Activated CD8-positive, alpha-beta memory T cell treated with anti-CD3 and anti-CD28 coated beads, Interleukin-2, amount 50 U/mL, for 48 hours (primary cell): ENCODE measurements at regions not wholly inside any gene's neighbourhood (a gene's known extent, or its start where the extent isn't known, plus 50 kb on each side); places are given as distances from the start of the nearest gene placed in this dataset.
"Not testable (repeated sequence)": the region's sequence is repeated elsewhere in the genome, so short reads cannot be mapped to it uniquely, and the experiment has no call there.

Experiments
- DNase-seq: peaks from one replicate; pipeline ENCODE4 v3.0.0-alpha.2; 2020

- DNase-seq = no peak
These were observed 602.8 kb upstream of the DIPK2B start for GRCh38 chrX:45803383-45803921.

GRCh38 chrX:45801554-45801953, 600.9 kb upstream of the DIPK2B start:
- no peak for DNase-seq

GRCh38 chrX:45800746-45801453, 600.2 kb upstream of the DIPK2B start:
- not testable (repeated sequence) for DNase-seq

GRCh38 chrX:45799576-45799975, 598.9 kb upstream of the DIPK2B start:
- DNase-seq = no peak

- DNase-seq = no peak
These were observed 594.9 kb upstream of the DIPK2B start for GRCh38 chrX:45795546-45795945.

GRCh38 chrX:45794995-45795337, 594.3 kb upstream of the DIPK2B start:
- no peak for DNase-seq

GRCh38 chrX:45794323-45794994, 593.8 kb upstream of the DIPK2B start:
- DNase-seq = no peak

- DNase-seq = no peak
These were observed 588.3 kb upstream of the DIPK2B start for GRCh38 chrX:45788941-45789348.

GRCh38 chrX:45788315-45788714, 587.6 kb upstream of the DIPK2B start:
- no peak for DNase-seq

GRCh38 chrX:45784590-45784989, 583.9 kb upstream of the DIPK2B start:
- no peak for DNase-seq

- no peak for DNase-seq
These were observed 582.3 kb upstream of the DIPK2B start for GRCh38 chrX:45783002-45783401.

GRCh38 chrX:45781901-45782553, 581.4 kb upstream of the DIPK2B start:
- no peak for DNase-seq

GRCh38 chrX:45778616-45779015, 577.9 kb upstream of the DIPK2B start:
- DNase-seq = no peak

- no peak for DNase-seq
These were observed 576.7 kb upstream of the DIPK2B start for GRCh38 chrX:45777366-45777765.

GRCh38 chrX:45775468-45775867, 574.8 kb upstream of the DIPK2B start:
- DNase-seq = no peak

- DNase-seq = no peak
These were observed 574.3 kb upstream of the DIPK2B start for GRCh38 chrX:45774961-45775360.

- no peak for DNase-seq
These were observed 572.9 kb upstream of the DIPK2B start for GRCh38 chrX:45773572-45773971.

GRCh38 chrX:45771560-45772340, 571.1 kb upstream of the DIPK2B start:
- no peak for DNase-seq

- DNase-seq = no peak
These were observed 570.4 kb upstream of the DIPK2B start for GRCh38 chrX:45771114-45771513.

GRCh38 chrX:45769761-45770582, 569.3 kb upstream of the DIPK2B start:
- DNase-seq = peak; percentile 71

- DNase-seq = no peak
These were observed 568.1 kb upstream of the DIPK2B start for GRCh38 chrX:45768666-45769236.

- no peak for DNase-seq
These were observed 566.4 kb upstream of the DIPK2B start for GRCh38 chrX:45766981-45767501.
